Embryonic facial prominence (tissue), 1 donor: ENCODE measurements at regions not wholly inside any gene's neighbourhood (a gene's known extent, or its start where the extent isn't known, plus 50 kb on each side); places are given as distances from the start of the nearest gene placed in this dataset.
A peak's percentile ranks its signal among the peaks of the same experiment; 100 is the strongest.

Experiments
- DNase-seq: peaks from one replicate; pipeline ENCODE4 v3.0.0-alpha.2; 2016; ENCODE audit errors: extremely low spot score

- peak; percentile 45 for DNase-seq
Measured at GRCh38 chr18:10057894-10058791, 144.3 kb downstream of the VAPA start.

- no peak for DNase-seq
Measured at GRCh38 chr18:10059610-10060468, 146.0 kb downstream of the VAPA start.

GRCh38 chr18:10060469-10060782 is 146.6 kb downstream of the VAPA start:
- no peak for DNase-seq

- no peak for DNase-seq
Measured at GRCh38 chr18:10060841-10061240, 147.0 kb downstream of the VAPA start.

- DNase-seq: no peak
Measured at GRCh38 chr18:10061566-10062140, 147.8 kb downstream of the VAPA start.

GRCh38 chr18:10062302-10063300 is 148.8 kb downstream of the VAPA start:
- DNase-seq: no peak

- no peak for DNase-seq
Measured at GRCh38 chr18:10063489-10063888, 149.7 kb downstream of the VAPA start.

GRCh38 chr18:10064267-10064666 is 150.5 kb downstream of the VAPA start:
- no peak for DNase-seq

GRCh38 chr18:10065296-10065695 is 151.5 kb downstream of the VAPA start:
- DNase-seq: no peak

- DNase-seq: no peak
Measured at GRCh38 chr18:10067670-10068659, 154.1 kb downstream of the VAPA start.

- DNase-seq: no peak
Measured at GRCh38 chr18:10068766-10069567, 155.2 kb downstream of the VAPA start.

- DNase-seq: no peak
Measured at GRCh38 chr18:10070561-10071000, 156.8 kb downstream of the VAPA start.

GRCh38 chr18:10072671-10073175 is 158.9 kb downstream of the VAPA start:
- DNase-seq: no peak

- DNase-seq: no peak
Measured at GRCh38 chr18:10074110-10074509, 160.3 kb downstream of the VAPA start.

GRCh38 chr18:10074728-10075127 is 160.9 kb downstream of the VAPA start:
- DNase-seq: no peak

GRCh38 chr18:10076502-10077030 is 162.8 kb downstream of the VAPA start:
- no peak for DNase-seq

- DNase-seq: no peak
Measured at GRCh38 chr18:10077986-10078385, 164.2 kb downstream of the VAPA start.

GRCh38 chr18:10080372-10080771 is 166.6 kb downstream of the VAPA start:
- DNase-seq: no peak

GRCh38 chr18:10081492-10081891 is 167.7 kb downstream of the VAPA start:
- DNase-seq: no peak
